Panc1 (cell line): ENCODE measurements at regions not wholly inside any gene's neighbourhood (a gene's known extent, or its start where the extent isn't known, plus 50 kb on each side); places are given as distances from the start of the nearest gene placed in this dataset.
"Not testable (repeated sequence)": the region's sequence is repeated elsewhere in the genome, so short reads cannot be mapped to it uniquely, and the experiment has no call there.

Experiments used
- CTCF ChIP-seq: fragments of 450-650 bp; IDR thresholded peaks from 2 replicates; pipeline ENCODE4 v1.5.1; 2017; ENCODE audit warnings: mild to moderate bottlenecking
- POLR2AphosphoS5 ChIP-seq: IDR thresholded peaks from 2 replicates; pipeline ENCODE4 v1.6.1; 2012; ENCODE audit warnings: mild to moderate bottlenecking, low read depth, low read length, moderate library complexity
- SIN3A ChIP-seq: IDR thresholded peaks from 2 replicates; pipeline ENCODE4 v1.6.1; 2012; ENCODE audit warnings: low read depth, mild to moderate bottlenecking, low read length, moderate library complexity, borderline replicate concordance; ENCODE audit not compliant: insufficient read depth
- TCF7L2 ChIP-seq: IDR thresholded peaks from 2 replicates; pipeline ENCODE4 v1.6.1; 2011; ENCODE audit warnings: mild to moderate bottlenecking, low read depth, low read length, inconsistent platforms

GRCh38 chrX:133483771-133484170 is 68.5 kb upstream of the GPC4 start:
- not testable (repeated sequence) for TF ChIP-seq SIN3A, CTCF, POLR2AphosphoS5, TCF7L2
